ENCODE measurements at regions not wholly inside any gene's neighbourhood (a gene's known extent, or its start where the extent isn't known, plus 50 kb on each side); places are given as distances from the start of the nearest gene placed in this dataset.

- TF ChIP-seq CTCF (conservative IDR thresholded peaks at IDR 0.05; ENCODE audit: low read length) = no peak
- TF ChIP-seq EZH2phosphoT487 (IDR thresholded peaks at IDR 0.05; ENCODE audit: borderline replicate concordance) = no peak
Measured at GRCh38 chr17:72426948-72427760, 306.3 kb downstream of the SOX9 start.

Measured in Loucy (cell line).